Astrocyte of the cerebellum (primary cell): ENCODE measurements at regions not wholly inside any gene's neighbourhood (a gene's known extent, or its start where the extent isn't known, plus 50 kb on each side); places are given as distances from the start of the nearest gene placed in this dataset.

ENCODE experiments used
- DNase-seq: peaks from one replicate; pipeline ENCODE4 v3.0.0-alpha.2; 2011; ENCODE audit warnings: low read depth
- H3K4me3 ChIP-seq: 2 replicates; pipeline ENCODE4 v1.5.1; 2011; ENCODE audit warnings: mild to moderate bottlenecking, low read depth, low read length, moderate library complexity
- CTCF ChIP-seq: IDR thresholded peaks from 2 replicates; pipeline ENCODE4 v1.5.1; 2012; ENCODE audit warnings: low read length, low read depth, moderate library complexity, mild to moderate bottlenecking; ENCODE audit errors: missing control alignments
- in situ Hi-C: cut with HindIII; loops from 2 replicates; pipeline ENCODE4 v1.10.0; 2017; ENCODE audit warnings: low sequenced_read_pairs

GRCh38 chr4:104751468-104751867 lies 256.8 kb upstream of the CXXC4 start:
- H3K4me3 ChIP-seq, result no peak overlapping the region
- in situ Hi-C loops, result no loop called here
- DNase-seq, result no peak
- TF ChIP-seq CTCF, result no peak

GRCh38 chr4:104752337-104752736 lies 257.6 kb upstream of the CXXC4 start:
- peak; percentile 16 for DNase-seq
- H3K4me3 ChIP-seq, result no peak overlapping the region
- TF ChIP-seq CTCF, result no peak
- in situ Hi-C loops, result no loop called here

- H3K4me3 ChIP-seq, result no peak overlapping the region
- TF ChIP-seq CTCF, result no peak
- in situ Hi-C loops, result no loop called here
- DNase-seq, result no peak
Observed at GRCh38 chr4:104756837-104757236, 262.1 kb upstream of the CXXC4 start.

- no peak for TF ChIP-seq CTCF
Observed at GRCh38 chr4:104758574-104758973, 263.9 kb upstream of the CXXC4 start.

GRCh38 chr4:104763554-104764222 lies 269.0 kb upstream of the CXXC4 start:
- TF ChIP-seq CTCF, result no peak
- in situ Hi-C loops, result no loop called here
- H3K4me3 ChIP-seq, result no peak overlapping the region
- DNase-seq, result no peak

More at GRCh38 chr4:104758574-104758973, 263.9 kb upstream of the CXXC4 start:
- in situ Hi-C loops, result no loop called here
- H3K4me3 ChIP-seq, result no peak overlapping the region
- no peak for DNase-seq

- no peak overlapping the region for H3K4me3 ChIP-seq
- in situ Hi-C loops, result no loop called here
- TF ChIP-seq CTCF, result no peak
- no peak for DNase-seq
Observed at GRCh38 chr4:104766676-104767075, 272.0 kb upstream of the CXXC4 start.
